Psoas muscle (tissue), 7 donors: ENCODE measurements at regions not wholly inside any gene's neighbourhood (a gene's known extent, or its start where the extent isn't known, plus 50 kb on each side); places are given as distances from the start of the nearest gene placed in this dataset.

ENCODE experiments used
- ATAC-seq, 4 donors: fragments of 200-7000 bp; cut with Tn5 transposase; one replicate each; pipeline ENCODE4 v1.9.1; 2020; ENCODE audit warnings: moderate library complexity in 3 of 4, mild to moderate bottlenecking in 2 of 4
- DNase-seq, 2 donors: peaks; one replicate each; pipeline ENCODE4 v3.0.0-alpha.2; 2020
- H3K27ac ChIP-seq: fragments of 200-600 bp; one replicate; pipeline ENCODE4 v1.8.0; 2022
- H3K27me3 ChIP-seq, 3 donors: fragments of 200-600 bp in 1 of 3; one replicate each; pipeline versions ENCODE4 v1.6.1 to v1.8.0; 2013 to 2022; ENCODE audit warnings: low read length in 2 of 3, mild to moderate bottlenecking in 2 of 3, moderate library complexity in 1 of 3; ENCODE audit not compliant: insufficient read depth in 3 of 3
- H3K36me3 ChIP-seq, 2 donors: fragments of 200-600 bp in 1 of 2; one replicate each; pipeline versions ENCODE4 v1.6.1 to v1.8.0; 2013 to 2022; ENCODE audit warnings: low read depth in 1 of 2, mild to moderate bottlenecking in 1 of 2, moderate library complexity in 1 of 2; ENCODE audit not compliant: insufficient read depth in 1 of 2
- H3K4me1 ChIP-seq: fragments of 200-600 bp; one replicate; pipeline ENCODE4 v1.8.0; 2022
- H3K4me3 ChIP-seq: fragments of 200-600 bp; one replicate; pipeline ENCODE4 v1.8.0; 2022; ENCODE audit warnings: mild to moderate bottlenecking
- H3K9me3 ChIP-seq: fragments of 200-600 bp; one replicate; pipeline ENCODE4 v1.8.0; 2022
- WGBS, 3 donors: extraction: QIAGEN DNeasy Blood & Tissue Kit; methylation state at CpG; one replicate each; pipeline versions ENCODE4 v1.1.6 to v1.1.7; 2013; 5-methylcytosine and 5-hydroxymethylcytosine counted together
- intact Hi-C, 2 donors: fragments of 100-400 bp; cut with DNase I; formaldehyde crosslinking; loops; one replicate each; pipeline versions ENCODE4 v1.11.0 to v1.14.2; 2022
- TF ChIP-seq, protein P1 (sequence below): fragments of 200-600 bp; IDR thresholded peaks from one replicate; pipeline ENCODE4 v1.8.0; 2022; ENCODE audit warnings: antibody characterized with exemption
- donor health status: healthy with polysubstance abuse.
- donor health status: DM: no; HTN: no; CAD: no; lungs with moderate emphysema.
- donor health status: Bipolar disorder and iron deficiency.
- donor health status: healthy.
- donor health status: DM: yes; HTN: yes; CAD: no.
- donor health status: DM: no; HTN: no; CAD: no.
- donor health status: DM: yes; HTN: yes; CAD: no.

DNA sequence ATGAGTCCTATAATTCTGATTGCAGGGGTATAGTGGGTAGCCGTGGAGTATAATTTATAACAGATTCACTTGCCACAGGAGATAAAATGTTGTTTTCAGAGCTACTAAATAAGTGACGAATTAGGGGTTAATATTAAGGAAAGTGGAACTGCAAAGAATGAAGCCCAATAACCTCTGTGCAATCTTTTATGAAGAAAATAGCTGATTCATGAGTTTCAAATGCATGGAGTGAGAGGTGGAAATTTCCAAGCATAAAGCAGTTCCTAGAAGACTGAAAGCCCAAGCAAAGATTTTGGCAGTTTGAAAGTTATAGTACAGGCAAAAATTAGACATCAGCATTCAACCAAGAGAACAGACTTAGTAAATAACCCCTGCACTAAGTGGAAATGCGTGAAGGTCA is 1782.4 kb upstream of the PCDH10 start:
- Histone ChIP-seq H3K36me3 (no peaks in the 10 kb centered on the region), H3K27ac (no peak overlapping the region), H3K27me3 (no peaks in the 10 kb centered on the region), H3K4me1 (no peaks in the 10 kb centered on the region), H3K9me3 (no peaks in the 10 kb centered on the region), H3K4me3 (no peak overlapping the region)
- ATAC-seq (no peak), DNase-seq (no peak)
- intact Hi-C loops: no loop called here
- WGBS, 3 donors: 64 to 70% (median 65%) methylated on average over 3 of the region's 3 CpGs
- TF ChIP-seq, protein P1, sequence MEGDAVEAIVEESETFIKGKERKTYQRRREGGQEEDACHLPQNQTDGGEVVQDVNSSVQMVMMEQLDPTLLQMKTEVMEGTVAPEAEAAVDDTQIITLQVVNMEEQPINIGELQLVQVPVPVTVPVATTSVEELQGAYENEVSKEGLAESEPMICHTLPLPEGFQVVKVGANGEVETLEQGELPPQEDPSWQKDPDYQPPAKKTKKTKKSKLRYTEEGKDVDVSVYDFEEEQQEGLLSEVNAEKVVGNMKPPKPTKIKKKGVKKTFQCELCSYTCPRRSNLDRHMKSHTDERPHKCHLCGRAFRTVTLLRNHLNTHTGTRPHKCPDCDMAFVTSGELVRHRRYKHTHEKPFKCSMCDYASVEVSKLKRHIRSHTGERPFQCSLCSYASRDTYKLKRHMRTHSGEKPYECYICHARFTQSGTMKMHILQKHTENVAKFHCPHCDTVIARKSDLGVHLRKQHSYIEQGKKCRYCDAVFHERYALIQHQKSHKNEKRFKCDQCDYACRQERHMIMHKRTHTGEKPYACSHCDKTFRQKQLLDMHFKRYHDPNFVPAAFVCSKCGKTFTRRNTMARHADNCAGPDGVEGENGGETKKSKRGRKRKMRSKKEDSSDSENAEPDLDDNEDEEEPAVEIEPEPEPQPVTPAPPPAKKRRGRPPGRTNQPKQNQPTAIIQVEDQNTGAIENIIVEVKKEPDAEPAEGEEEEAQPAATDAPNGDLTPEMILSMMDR: no peak

DNA sequence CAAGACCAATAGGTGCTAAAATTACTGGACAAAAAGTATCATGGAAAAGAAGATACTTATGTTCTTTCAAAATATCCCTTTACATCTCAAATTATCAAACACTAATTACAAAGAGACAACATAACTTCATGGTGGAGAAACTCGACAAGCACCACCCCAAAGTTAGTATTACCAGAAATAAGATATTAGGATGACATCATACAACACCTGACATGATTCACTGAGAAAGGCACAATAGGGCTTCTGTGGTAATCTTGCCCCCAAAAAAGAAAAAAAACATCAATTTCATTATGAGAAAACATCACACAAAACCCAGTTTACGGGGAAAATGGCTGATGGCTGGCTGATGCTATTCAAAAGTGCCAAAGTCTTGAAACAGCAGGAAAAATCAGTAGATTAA is 1781.7 kb upstream of the PCDH10 start:
- no peak for DNase-seq

DNA sequence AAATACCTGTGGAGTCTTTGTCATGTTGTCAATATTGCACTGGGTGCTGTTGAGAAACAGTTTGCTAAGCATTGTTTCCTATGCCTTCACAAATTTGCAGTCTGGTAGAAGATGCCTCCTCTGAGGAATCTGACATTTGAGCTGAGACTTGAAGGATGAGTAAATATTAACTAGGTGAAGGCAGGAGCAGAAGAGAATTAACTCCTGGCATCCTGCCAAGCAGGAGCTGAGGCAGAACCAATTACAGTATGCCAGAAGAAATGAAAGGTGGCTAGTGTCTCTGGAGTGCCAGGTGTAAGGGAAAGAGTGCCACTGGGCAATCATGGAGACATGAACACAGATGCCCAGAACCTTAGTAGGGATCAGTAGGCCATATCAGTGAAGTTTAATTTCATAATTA is 1778.2 kb upstream of the PCDH10 start:
- Histone ChIP-seq H3K4me1 (no peaks in the 10 kb centered on the region), H3K9me3 (no peaks in the 10 kb centered on the region), H3K27me3 (no peaks in the 10 kb centered on the region), H3K4me3 (no peak overlapping the region), H3K36me3 (no peaks in the 10 kb centered on the region), H3K27ac (no peak overlapping the region)
- DNase-seq (no peak), ATAC-seq (no peak)
- TF ChIP-seq, protein P1: no peak
- intact Hi-C loops: no loop called here

More for the DNA sequence above, 1781.7 kb upstream of the PCDH10 start:
- WGBS, 3 donors: 70 to 72% (median 71%) methylated on average over 2 of the region's 2 CpGs
- no peaks in the 10 kb centered on the region for H3K9me3 ChIP-seq
- no peak overlapping the region for H3K4me3 ChIP-seq
- H3K27me3 ChIP-seq: no peaks in the 10 kb centered on the region
- ATAC-seq: no peak
- H3K4me1 ChIP-seq: no peaks in the 10 kb centered on the region
- TF ChIP-seq, protein P1: no peak
- no peak overlapping the region for H3K27ac ChIP-seq
- intact Hi-C loops: no loop called here
- H3K36me3 ChIP-seq: no peaks in the 10 kb centered on the region

GRCh38 chr4:131381055-131381454 is 1768.0 kb upstream of the PCDH10 start:
- no peaks in the 10 kb centered on the region for H3K27me3 ChIP-seq
- H3K9me3 ChIP-seq: no peaks in the 10 kb centered on the region
- ATAC-seq (no peak), DNase-seq (no peak)
- no peak overlapping the region for H3K27ac ChIP-seq
- H3K4me3 ChIP-seq: no peak overlapping the region
- intact Hi-C loops: no loop called here
- TF ChIP-seq, protein P1: no peak
- WGBS, 3 donors: 83 to 90% (median 86%) methylated on average over 2 of the region's 2 CpGs
- H3K36me3 ChIP-seq: no peaks in the 10 kb centered on the region
- no peaks in the 10 kb centered on the region for H3K4me1 ChIP-seq

DNA sequence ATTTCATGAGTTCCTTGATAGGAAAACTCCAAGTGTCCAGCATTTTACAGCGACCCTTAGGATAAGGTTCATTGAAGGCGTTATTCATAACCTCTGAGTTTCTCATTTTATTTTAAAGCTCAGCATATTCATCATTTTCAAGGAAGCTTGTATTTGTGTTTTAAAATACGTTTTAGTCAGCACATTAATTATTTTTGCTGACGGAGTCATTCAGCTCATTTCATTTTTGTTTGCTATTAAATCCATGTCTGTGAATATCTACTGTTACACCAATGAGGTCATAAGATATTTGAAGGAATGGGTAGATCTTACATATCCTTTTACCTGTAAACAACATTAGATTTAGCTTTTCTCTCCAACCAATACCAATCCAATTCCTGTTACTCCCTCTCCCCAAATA is 1766.3 kb upstream of the PCDH10 start:
- H3K4me1 ChIP-seq: no peaks in the 10 kb centered on the region
- TF ChIP-seq, protein P1: no peak
- H3K36me3 ChIP-seq: no peaks in the 10 kb centered on the region
- DNase-seq: no peak
- H3K9me3 ChIP-seq: no peaks in the 10 kb centered on the region
- no peak overlapping the region for H3K4me3 ChIP-seq
- H3K27ac ChIP-seq: no peak overlapping the region
- no peaks in the 10 kb centered on the region for H3K27me3 ChIP-seq
- WGBS, 3 donors: 75 to 77% (median 76%) methylated on average over 4 of the region's 4 CpGs
- ATAC-seq: no peak
- intact Hi-C loops: no loop called here
